Superior temporal gyrus (tissue), 1 donor: ENCODE measurements at regions not wholly inside any gene's neighbourhood (a gene's known extent, or its start where the extent isn't known, plus 50 kb on each side); places are given as distances from the start of the nearest gene placed in this dataset.
A peak's percentile ranks its signal among the peaks of the same experiment; 100 is the strongest.
"Not testable (repeated sequence)": the region's sequence is repeated elsewhere in the genome, so short reads cannot be mapped to it uniquely, and the experiment has no call there.

Experiments used
- DNase-seq: peaks from one replicate; pipeline ENCODE4 v3.0.0-alpha.2; 2016; ENCODE audit errors: extremely low spot score

GRCh38 chr2:43000242-43001054 is 208.1 kb upstream of the HAAO start:
- peak; percentile 90 for DNase-seq

- DNase-seq = no peak
Observed at GRCh38 chr2:42999856-43000241, 207.5 kb upstream of the HAAO start.

- no peak for DNase-seq
Observed at GRCh38 chr2:42999391-42999841, 207.0 kb upstream of the HAAO start.

GRCh38 chr2:42998721-42999120 is 206.3 kb upstream of the HAAO start:
- DNase-seq = no peak

GRCh38 chr2:42996528-42996927 is 204.1 kb upstream of the HAAO start:
- no peak for DNase-seq

- no peak for DNase-seq
Observed at GRCh38 chr2:42995752-42996422, 203.5 kb upstream of the HAAO start.

GRCh38 chr2:42989283-42990081 is 197.1 kb upstream of the HAAO start:
- DNase-seq = not testable (repeated sequence)

GRCh38 chr2:42988055-42988454 is 195.7 kb upstream of the HAAO start:
- not testable (repeated sequence) for DNase-seq

GRCh38 chr2:42987112-42987922 is 194.9 kb upstream of the HAAO start:
- DNase-seq = no peak

- no peak for DNase-seq
Observed at GRCh38 chr2:42984617-42985016, 192.2 kb upstream of the HAAO start.

- no peak for DNase-seq
Observed at GRCh38 chr2:42984081-42984480, 191.7 kb upstream of the HAAO start.

GRCh38 chr2:42980764-42981416 is 188.5 kb upstream of the HAAO start:
- DNase-seq = no peak

- no peak for DNase-seq
Observed at GRCh38 chr2:42979870-42980763, 187.7 kb upstream of the HAAO start.

- DNase-seq = no peak
Observed at GRCh38 chr2:42979416-42979869, 187.1 kb upstream of the HAAO start.

GRCh38 chr2:42978887-42979415 is 186.6 kb upstream of the HAAO start:
- no peak for DNase-seq

- DNase-seq = no peak
Observed at GRCh38 chr2:42978175-42978886, 185.9 kb upstream of the HAAO start.

- DNase-seq = no peak
Observed at GRCh38 chr2:42977270-42978174, 185.1 kb upstream of the HAAO start.

GRCh38 chr2:42976351-42976750 is 184.0 kb upstream of the HAAO start:
- DNase-seq = no peak
